MM.1S (cell line): ENCODE measurements at regions not wholly inside any gene's neighbourhood (a gene's known extent, or its start where the extent isn't known, plus 50 kb on each side); places are given as distances from the start of the nearest gene placed in this dataset.

Source experiments
- DNase-seq: peaks from one replicate; pipeline ENCODE4 v3.0.0-alpha.2; 2015
- H2AFZ ChIP-seq: fragments of 300-600 bp; sonication (generic); 2 replicates; pipeline ENCODE4 v1.6.0; 2016; ENCODE audit warnings: antibody characterized with exemption, low read length
- H3F3A ChIP-seq: fragments of 300-600 bp; sonication (generic); 2 replicates; pipeline ENCODE4 v1.6.1; 2016; ENCODE audit warnings: mild to moderate bottlenecking, antibody characterized with exemption, low read length, moderate library complexity, mixed read lengths; ENCODE audit not compliant: insufficient read depth
- H3K27ac ChIP-seq: fragments of 300-600 bp; sonication (generic); 2 replicates; pipeline ENCODE4 v1.5.1; 2016; ENCODE audit warnings: mild to moderate bottlenecking, low read length
- H3K27me3 ChIP-seq: fragments of 300-600 bp; sonication (generic); replicated peaks from 2 replicates; pipeline ENCODE4 v1.6.0; 2016; ENCODE audit warnings: low read length; ENCODE audit not compliant: insufficient read depth
- H3K36me3 ChIP-seq: fragments of 300-600 bp; sonication (generic); replicated peaks from 2 replicates; pipeline ENCODE4 v1.6.1; 2016; ENCODE audit warnings: mild to moderate bottlenecking, low read length, mixed read lengths; ENCODE audit not compliant: insufficient read depth
- H3K4me1 ChIP-seq: fragments of 300-600 bp; sonication (generic); 2 replicates; pipeline ENCODE4 v1.6.1; 2016; ENCODE audit warnings: low read length, mixed read lengths
- H3K4me2 ChIP-seq: fragments of 300-600 bp; sonication (generic); 2 replicates; pipeline ENCODE4 v1.6.0; 2016; ENCODE audit warnings: low read depth, low read length
- H3K4me3 ChIP-seq: fragments of 300-600 bp; sonication (generic); 2 replicates; pipeline ENCODE4 v1.5.1; 2016; ENCODE audit warnings: low read length, mixed read lengths
- H3K79me2 ChIP-seq: fragments of 300-600 bp; sonication (generic); 2 replicates; pipeline ENCODE4 v1.6.1; 2016; ENCODE audit warnings: mixed run types, low read length, mixed read lengths
- H3K9ac ChIP-seq: fragments of 300-600 bp; sonication (generic); 2 replicates; pipeline ENCODE4 v1.6.1; 2016; ENCODE audit warnings: low read length, mixed read lengths
- H3K9me2 ChIP-seq: fragments of 300-600 bp; sonication (generic); replicated peaks from 2 replicates; pipeline ENCODE4 v1.6.1; 2016; ENCODE audit warnings: mild to moderate bottlenecking, low read length, mixed read lengths; ENCODE audit not compliant: insufficient read depth
- H3K9me3 ChIP-seq: fragments of 300-600 bp; sonication (generic); replicated peaks from 2 replicates; pipeline ENCODE4 v1.6.1; 2016; ENCODE audit warnings: mild to moderate bottlenecking, low read length, mixed read lengths; ENCODE audit not compliant: insufficient read depth
- H4K20me1 ChIP-seq: fragments of 300-600 bp; sonication (generic); 2 replicates; pipeline ENCODE4 v1.6.1; 2016; ENCODE audit warnings: mild to moderate bottlenecking, low read length, moderate library complexity, mixed read lengths; ENCODE audit not compliant: insufficient read depth
- EZH2 ChIP-seq: fragments of 300-600 bp; sonication (generic); optimal IDR thresholded peaks from 2 replicates; pipeline ENCODE3; 2017; ENCODE audit warnings: low read depth, mild to moderate bottlenecking, antibody characterized with exemption, low read length, mixed read lengths
- EZH2phosphoT487 ChIP-seq: fragments of 300-600 bp; sonication (generic); IDR thresholded peaks from 2 replicates; pipeline ENCODE4 v1.6.1; 2018; ENCODE audit warnings: antibody characterized with exemption, low read length
- TF ChIP-seq, protein P1 (sequence below): fragments of 300-600 bp; sonication (generic); IDR thresholded peaks from 2 replicates; pipeline ENCODE4 v1.5.1; 2016; ENCODE audit warnings: antibody characterized with exemption, low read length, mixed read lengths

DNA sequence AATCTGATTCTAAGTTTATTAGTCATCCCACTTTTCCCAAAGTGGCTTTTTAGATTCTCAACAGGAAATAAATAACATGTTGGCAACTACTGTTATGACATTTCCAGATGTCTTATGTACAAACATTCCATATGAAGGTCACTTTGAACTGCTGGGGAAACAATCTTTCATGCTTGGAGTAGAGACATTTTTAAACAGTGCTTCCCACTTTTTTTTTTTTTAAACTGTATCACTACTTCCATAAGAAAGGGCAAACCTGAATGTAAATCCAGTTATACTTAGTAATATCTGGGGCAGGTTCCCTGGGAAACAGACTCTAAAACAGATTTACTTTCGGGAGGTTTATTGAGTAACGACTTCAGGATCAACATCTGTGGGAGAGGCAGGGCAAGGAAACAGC lies 473.8 kb downstream of the TAFA4 start:
- H3K4me1 ChIP-seq, result no peaks in the 10 kb centered on the region
- H3F3A ChIP-seq, result no peaks in the 10 kb centered on the region
- TF ChIP-seq, protein P1, sequence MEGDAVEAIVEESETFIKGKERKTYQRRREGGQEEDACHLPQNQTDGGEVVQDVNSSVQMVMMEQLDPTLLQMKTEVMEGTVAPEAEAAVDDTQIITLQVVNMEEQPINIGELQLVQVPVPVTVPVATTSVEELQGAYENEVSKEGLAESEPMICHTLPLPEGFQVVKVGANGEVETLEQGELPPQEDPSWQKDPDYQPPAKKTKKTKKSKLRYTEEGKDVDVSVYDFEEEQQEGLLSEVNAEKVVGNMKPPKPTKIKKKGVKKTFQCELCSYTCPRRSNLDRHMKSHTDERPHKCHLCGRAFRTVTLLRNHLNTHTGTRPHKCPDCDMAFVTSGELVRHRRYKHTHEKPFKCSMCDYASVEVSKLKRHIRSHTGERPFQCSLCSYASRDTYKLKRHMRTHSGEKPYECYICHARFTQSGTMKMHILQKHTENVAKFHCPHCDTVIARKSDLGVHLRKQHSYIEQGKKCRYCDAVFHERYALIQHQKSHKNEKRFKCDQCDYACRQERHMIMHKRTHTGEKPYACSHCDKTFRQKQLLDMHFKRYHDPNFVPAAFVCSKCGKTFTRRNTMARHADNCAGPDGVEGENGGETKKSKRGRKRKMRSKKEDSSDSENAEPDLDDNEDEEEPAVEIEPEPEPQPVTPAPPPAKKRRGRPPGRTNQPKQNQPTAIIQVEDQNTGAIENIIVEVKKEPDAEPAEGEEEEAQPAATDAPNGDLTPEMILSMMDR, result no peak
- TF ChIP-seq EZH2phosphoT487, result no peak
- TF ChIP-seq EZH2, result no peak
- H2AFZ ChIP-seq, result no peak overlapping the region
- H3K4me3 ChIP-seq, result no peak overlapping the region
- H3K27ac ChIP-seq, result no peak overlapping the region
- no peaks in the 10 kb centered on the region for H3K79me2 ChIP-seq
- H3K9me3 ChIP-seq, result no peaks in the 10 kb centered on the region
- no peaks in the 10 kb centered on the region for H4K20me1 ChIP-seq
- H3K4me2 ChIP-seq, result no peak overlapping the region
- no peak for DNase-seq
- H3K36me3 ChIP-seq, result no peaks in the 10 kb centered on the region
- no peak overlapping the region for H3K9ac ChIP-seq
- no peaks in the 10 kb centered on the region for H3K9me2 ChIP-seq
- H3K27me3 ChIP-seq, result no peaks in the 10 kb centered on the region

DNA sequence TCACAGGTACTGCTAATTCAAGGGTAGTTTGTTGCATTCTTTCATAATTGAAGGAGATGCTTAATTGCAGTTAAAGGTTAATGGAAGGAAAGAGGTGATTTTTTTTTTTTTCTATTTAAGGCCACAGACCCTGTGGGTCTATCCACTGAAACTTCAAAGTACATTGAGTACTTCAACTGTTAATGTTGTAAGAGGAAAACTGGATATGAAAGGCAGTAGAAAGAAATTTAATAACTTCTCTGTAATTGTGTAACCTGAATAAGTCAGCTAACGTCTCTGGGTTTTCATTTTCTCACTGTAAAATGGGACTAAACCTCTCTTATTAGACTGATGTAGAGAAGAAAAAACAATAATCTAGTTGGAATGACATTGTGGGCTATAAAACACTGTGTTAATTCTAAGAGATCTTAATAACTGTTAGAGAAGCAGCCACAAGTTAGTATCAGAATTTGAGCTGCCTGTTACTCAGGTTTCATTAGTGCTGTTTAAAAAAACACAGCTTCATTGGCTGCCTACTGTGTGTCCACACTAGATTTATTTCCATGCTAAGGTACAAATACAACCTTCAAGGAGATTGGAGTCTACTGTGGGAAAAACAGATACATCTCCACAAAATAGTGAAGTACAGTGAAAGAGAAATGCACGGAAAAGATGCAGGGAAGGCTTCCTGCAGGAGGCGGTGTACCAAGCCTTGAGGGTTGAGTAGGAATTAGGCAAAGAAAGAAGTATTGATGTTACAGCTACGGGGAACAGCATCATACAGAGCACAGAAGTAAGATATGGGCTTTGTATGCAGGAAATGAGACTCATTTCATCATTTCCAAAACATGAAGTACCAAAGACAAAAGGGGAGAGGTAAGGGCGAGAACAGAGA lies 483.6 kb downstream of the TAFA4 start:
- TF ChIP-seq, protein P1, result no peak
- TF ChIP-seq EZH2phosphoT487 (no peak), EZH2 (no peak)
- Histone ChIP-seq H3K9me3 (no peaks in the 10 kb centered on the region), H2AFZ (no peak overlapping the region), H3K4me2 (no peak overlapping the region), H3K4me3 (no peak overlapping the region), H3K9ac (no peak overlapping the region), H3K36me3 (no peaks in the 10 kb centered on the region), H3K79me2 (no peaks in the 10 kb centered on the region), H3F3A (no peaks in the 10 kb centered on the region), H3K9me2 (no peaks in the 10 kb centered on the region), H3K27me3 (no peaks in the 10 kb centered on the region), H4K20me1 (no peaks in the 10 kb centered on the region), H3K4me1 (no peaks in the 10 kb centered on the region), H3K27ac (no peak overlapping the region)
- no peak for DNase-seq

DNA sequence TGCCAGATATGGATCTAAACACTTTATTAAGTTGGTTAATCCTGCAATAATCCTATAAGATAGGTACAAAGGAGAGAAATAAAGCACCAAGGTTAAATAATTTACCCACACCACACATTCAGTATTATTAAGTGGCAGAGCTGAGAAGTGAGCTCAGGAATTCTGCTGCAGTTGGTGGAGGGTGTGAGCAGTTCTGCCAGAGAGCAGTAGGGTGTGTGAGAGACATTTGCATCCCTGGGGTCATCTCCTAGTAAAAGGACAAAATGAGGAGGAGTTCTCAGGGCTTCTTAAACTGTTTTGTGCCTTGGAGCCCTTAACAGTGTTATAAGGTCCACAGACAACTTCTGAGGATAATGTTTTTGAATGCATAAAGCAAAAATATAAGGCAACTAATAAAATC lies 484.5 kb downstream of the TAFA4 start:
- TF ChIP-seq, protein P1, result no peak
- TF ChIP-seq EZH2 (no peak), EZH2phosphoT487 (no peak)
- H3K4me1 ChIP-seq, result no peaks in the 10 kb centered on the region
- no peaks in the 10 kb centered on the region for H3F3A ChIP-seq
- H4K20me1 ChIP-seq, result no peaks in the 10 kb centered on the region
- H3K27ac ChIP-seq, result no peak overlapping the region
- H3K9me3 ChIP-seq, result no peaks in the 10 kb centered on the region
- no peak for DNase-seq
- H3K4me2 ChIP-seq, result no peak overlapping the region
- H2AFZ ChIP-seq, result no peak overlapping the region
- H3K4me3 ChIP-seq, result no peak overlapping the region
- no peaks in the 10 kb centered on the region for H3K79me2 ChIP-seq
- no peaks in the 10 kb centered on the region for H3K27me3 ChIP-seq
- no peak overlapping the region for H3K9ac ChIP-seq
- no peaks in the 10 kb centered on the region for H3K9me2 ChIP-seq
- H3K36me3 ChIP-seq, result no peaks in the 10 kb centered on the region
